BLaER1 (cell line): ENCODE measurements at regions not wholly inside any gene's neighbourhood (a gene's known extent, or its start where the extent isn't known, plus 50 kb on each side); places are given as distances from the start of the nearest gene placed in this dataset.
"Not testable (repeated sequence)": the region's sequence is repeated elsewhere in the genome, so short reads cannot be mapped to it uniquely, and the experiment has no call there.

Experiments used
- H3K27ac ChIP-seq: shearing (Covaris generic); formaldehyde crosslinking; 2 replicates; pipeline ENCODE4 v1.8.1; 2022
- H3K27me3 ChIP-seq: shearing (Covaris generic); formaldehyde crosslinking; 2 replicates; pipeline ENCODE4 v1.8.1; 2022
- H3K36me3 ChIP-seq: shearing (Covaris generic); formaldehyde crosslinking; 2 replicates; pipeline ENCODE4 v1.8.1; 2022
- H3K4me1 ChIP-seq: shearing (Covaris generic); formaldehyde crosslinking; 2 replicates; pipeline ENCODE4 v1.8.1; 2022
- H3K4me2 ChIP-seq: shearing (Covaris generic); formaldehyde crosslinking; 2 replicates; pipeline ENCODE4 v1.8.1; 2022
- H3K4me3 ChIP-seq: shearing (Covaris generic); formaldehyde crosslinking; 2 replicates; pipeline ENCODE4 v1.8.1; 2022
- H3K9ac ChIP-seq: shearing (Covaris generic); formaldehyde crosslinking; 2 replicates; pipeline ENCODE4 v1.8.1; 2022
- H3K9me3 ChIP-seq: shearing (Covaris generic); formaldehyde crosslinking; 2 replicates; pipeline ENCODE4 v1.8.1; 2022
- H4K20me1 ChIP-seq: shearing (Covaris generic); formaldehyde crosslinking; 2 replicates; pipeline ENCODE4 v1.8.1; 2022
- Cebpa-rat ChIP-seq: shearing (Covaris generic); IDR thresholded peaks from 2 replicates; pipeline ENCODE4 v1.8.1; 2022

DNA sequence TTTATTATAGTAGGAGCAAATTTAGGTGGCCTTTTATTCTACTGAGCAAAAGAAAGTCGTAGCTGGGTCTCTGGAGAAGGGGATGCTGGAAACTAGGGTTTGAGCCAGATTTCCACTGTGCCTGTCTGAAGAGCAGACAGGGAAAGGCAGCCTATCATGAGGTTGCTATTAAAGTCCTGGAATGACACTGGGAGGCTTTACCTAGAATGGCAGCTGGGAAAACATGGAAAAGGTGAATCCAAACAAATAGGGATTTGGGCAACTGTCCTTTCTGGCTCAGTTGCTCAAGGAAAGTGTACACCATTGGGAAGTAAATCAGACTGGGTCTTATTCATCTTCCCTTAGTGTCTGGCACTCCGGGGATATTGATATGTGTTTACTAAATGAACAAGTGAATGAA is 154.6 kb downstream of the MTX2 start:
- Histone ChIP-seq H3K4me1 (no peaks in the 10 kb centered on the region), H3K4me3 (no peak overlapping the region), H3K9me3 (no peaks in the 10 kb centered on the region), H3K27ac (no peak overlapping the region), H3K4me2 (no peak overlapping the region), H3K36me3 (no peaks in the 10 kb centered on the region), H3K9ac (no peak overlapping the region), H4K20me1 (no peaks in the 10 kb centered on the region), H3K27me3 (no peaks in the 10 kb centered on the region)
- TF ChIP-seq Cebpa-rat = no peak

DNA sequence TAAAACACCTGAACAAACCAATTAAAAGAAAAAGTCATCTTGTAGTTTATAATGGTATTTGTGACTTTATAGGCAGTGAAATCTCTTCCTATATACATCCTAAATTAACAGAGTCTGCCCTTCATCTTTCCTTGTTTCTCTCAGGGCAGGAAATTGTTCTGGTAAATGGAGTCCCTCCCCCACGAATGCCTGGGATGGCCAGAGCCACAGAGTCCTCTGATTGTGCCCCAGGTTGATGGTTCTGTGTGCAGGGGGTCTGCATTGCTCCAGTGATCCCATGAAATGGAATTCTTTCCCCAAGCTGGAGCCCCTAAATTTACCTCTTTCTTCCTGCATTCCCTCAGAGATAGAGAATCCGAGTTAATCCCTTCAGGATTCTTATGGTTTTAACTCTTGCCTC is 155.5 kb downstream of the MTX2 start:
- no peak overlapping the region for H3K9ac ChIP-seq
- no peak overlapping the region for H3K4me2 ChIP-seq
- H3K36me3 ChIP-seq = no peaks in the 10 kb centered on the region
- no peak for TF ChIP-seq Cebpa-rat
- no peaks in the 10 kb centered on the region for H3K9me3 ChIP-seq
- H3K4me3 ChIP-seq = no peak overlapping the region
- no peak overlapping the region for H3K27ac ChIP-seq
- no peaks in the 10 kb centered on the region for H3K4me1 ChIP-seq
- H4K20me1 ChIP-seq = no peaks in the 10 kb centered on the region
- no peaks in the 10 kb centered on the region for H3K27me3 ChIP-seq

DNA sequence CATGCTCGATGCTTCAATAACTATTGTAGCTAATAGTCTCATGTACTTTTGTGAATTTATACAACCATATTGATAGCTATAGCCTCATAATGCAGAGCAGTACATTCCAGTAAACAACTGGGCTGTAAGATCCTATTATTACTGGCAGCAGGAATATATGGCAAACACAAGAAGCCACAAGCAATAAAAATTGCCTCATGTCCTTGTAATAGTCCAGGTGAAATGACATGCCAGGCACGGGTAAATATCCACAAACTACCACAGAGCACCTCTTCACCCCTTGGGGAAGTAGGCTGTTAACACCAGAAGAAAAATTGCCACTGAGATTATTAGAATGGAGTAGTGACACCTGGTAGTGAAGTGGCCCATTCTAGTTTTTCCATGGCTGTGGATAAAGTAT is 158.3 kb downstream of the MTX2 start:
- Histone ChIP-seq H3K4me3 (no peak overlapping the region), H4K20me1 (no peaks in the 10 kb centered on the region), H3K27me3 (no peaks in the 10 kb centered on the region), H3K4me2 (no peak overlapping the region), H3K36me3 (no peaks in the 10 kb centered on the region), H3K9ac (no peak overlapping the region), H3K9me3 (no peaks in the 10 kb centered on the region), H3K4me1 (no peaks in the 10 kb centered on the region), H3K27ac (no peak overlapping the region)
- TF ChIP-seq Cebpa-rat = no peak

DNA sequence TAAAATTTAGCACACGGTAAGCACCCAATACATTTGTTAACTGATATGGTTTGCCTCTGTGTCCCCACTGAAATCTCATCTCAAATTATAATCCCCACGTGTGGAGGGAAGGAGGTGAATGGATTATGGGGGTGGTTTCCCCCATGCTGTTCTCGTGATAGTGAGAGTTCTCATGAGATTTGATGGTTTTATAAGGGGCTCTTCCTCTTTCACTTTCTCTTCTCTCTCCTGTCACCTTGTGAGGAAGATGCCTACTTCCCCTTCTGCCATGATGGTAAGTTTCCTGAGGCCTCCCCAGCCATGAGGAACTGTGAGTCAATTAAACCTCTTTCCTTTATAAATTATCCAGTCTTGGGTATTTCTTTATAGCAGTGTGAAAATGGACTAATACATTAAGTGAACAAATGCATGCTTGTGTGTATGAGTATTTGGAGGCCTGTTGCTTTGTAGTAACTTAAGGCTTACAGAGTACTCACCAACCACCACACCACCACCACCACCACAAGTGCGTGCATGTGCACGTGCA is 159.8 kb downstream of the MTX2 start:
- H3K9me3 ChIP-seq, H3K36me3 ChIP-seq, H4K20me1 ChIP-seq, H3K27me3 ChIP-seq, H3K4me1 ChIP-seq, H3K4me3 ChIP-seq, H3K4me2 ChIP-seq, H3K9ac ChIP-seq, H3K27ac ChIP-seq: not testable (repeated sequence)

DNA sequence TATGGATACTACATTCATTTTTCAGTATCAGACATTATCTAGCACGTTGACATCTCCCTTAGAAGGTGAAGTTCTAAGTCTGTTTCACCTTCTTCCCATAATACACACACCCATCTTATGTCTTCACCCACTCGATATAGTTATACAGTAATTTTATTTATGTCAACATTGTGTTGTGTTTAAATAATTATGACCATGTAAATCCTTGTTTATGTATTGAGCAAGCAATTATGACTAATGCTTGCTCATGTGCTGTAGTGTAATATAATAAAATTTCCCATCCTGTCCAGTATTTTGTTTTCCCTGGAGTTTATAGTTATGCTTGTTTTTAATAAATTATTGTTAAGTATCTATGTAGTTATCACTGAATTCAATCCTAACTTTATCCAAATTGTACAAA is 163.2 kb downstream of the MTX2 start:
- H3K4me2 ChIP-seq = no peak overlapping the region
- no peaks in the 10 kb centered on the region for H3K4me1 ChIP-seq
- TF ChIP-seq Cebpa-rat = no peak

GRCh38 chr2:176435729-176436128 is 166.5 kb downstream of the MTX2 start:
- Histone ChIP-seq H3K36me3 (no peaks in the 10 kb centered on the region), H3K9ac (no peak overlapping the region), H3K4me3 (no peak overlapping the region), H3K27ac (no peak overlapping the region), H4K20me1 (no peaks in the 10 kb centered on the region), H3K4me2 (no peak overlapping the region), H3K4me1 (no peaks in the 10 kb centered on the region), H3K9me3 (peaks cover 4% of the 10 kb centered on the region; the same call in 1 of the 2 replicates), H3K27me3 (no peaks in the 10 kb centered on the region)
- no peak for TF ChIP-seq Cebpa-rat

More for the DNA sequence above, 163.2 kb downstream of the MTX2 start:
- Histone ChIP-seq H3K27ac (no peak overlapping the region), H3K9ac (no peak overlapping the region), H3K9me3 (peaks cover 4% of the 10 kb centered on the region; the same call in 1 of the 2 replicates), H3K36me3 (no peaks in the 10 kb centered on the region), H3K27me3 (no peaks in the 10 kb centered on the region), H3K4me3 (no peak overlapping the region), H4K20me1 (no peaks in the 10 kb centered on the region)

DNA sequence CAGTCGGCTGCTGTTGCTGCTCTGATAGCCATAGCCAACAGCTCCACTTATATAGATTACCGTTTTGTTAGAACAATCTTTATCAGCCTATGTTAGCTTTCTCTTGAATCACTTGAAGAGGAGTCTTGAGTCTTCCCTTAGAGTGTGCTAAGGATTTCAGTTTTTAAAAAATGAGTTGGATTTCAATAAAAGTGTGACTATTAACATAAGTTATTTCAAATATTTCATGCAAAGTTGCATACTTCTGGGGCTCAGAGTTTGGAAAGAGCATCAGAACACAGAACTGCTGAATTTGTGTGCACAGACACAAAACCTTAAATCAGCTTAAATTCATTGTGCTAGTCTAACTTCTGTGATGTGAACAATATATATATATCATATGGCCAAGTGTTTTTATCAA is 174.7 kb downstream of the MTX2 start:
- Histone ChIP-seq H4K20me1 (no peaks in the 10 kb centered on the region), H3K4me3 (no peak overlapping the region), H3K36me3 (no peaks in the 10 kb centered on the region), H3K4me2 (no peak overlapping the region), H3K27me3 (no peaks in the 10 kb centered on the region), H3K9me3 (no peaks in the 10 kb centered on the region), H3K27ac (no peak overlapping the region), H3K9ac (no peak overlapping the region), H3K4me1 (peaks cover 7% of the 10 kb centered on the region; the same call in 1 of the 2 replicates)
- no peak for TF ChIP-seq Cebpa-rat

GRCh38 chr2:176445956-176446355 is 176.7 kb downstream of the MTX2 start:
- Histone ChIP-seq H3K4me3 (no peak overlapping the region), H3K4me1 (peaks cover 7% of the 10 kb centered on the region; the same call in 1 of the 2 replicates), H3K27me3 (no peaks in the 10 kb centered on the region), H3K9ac (no peak overlapping the region), H3K4me2 (no peak overlapping the region), H3K9me3 (no peaks in the 10 kb centered on the region), H3K36me3 (no peaks in the 10 kb centered on the region), H4K20me1 (no peaks in the 10 kb centered on the region), H3K27ac (no peak overlapping the region)
- no peak for TF ChIP-seq Cebpa-rat

DNA sequence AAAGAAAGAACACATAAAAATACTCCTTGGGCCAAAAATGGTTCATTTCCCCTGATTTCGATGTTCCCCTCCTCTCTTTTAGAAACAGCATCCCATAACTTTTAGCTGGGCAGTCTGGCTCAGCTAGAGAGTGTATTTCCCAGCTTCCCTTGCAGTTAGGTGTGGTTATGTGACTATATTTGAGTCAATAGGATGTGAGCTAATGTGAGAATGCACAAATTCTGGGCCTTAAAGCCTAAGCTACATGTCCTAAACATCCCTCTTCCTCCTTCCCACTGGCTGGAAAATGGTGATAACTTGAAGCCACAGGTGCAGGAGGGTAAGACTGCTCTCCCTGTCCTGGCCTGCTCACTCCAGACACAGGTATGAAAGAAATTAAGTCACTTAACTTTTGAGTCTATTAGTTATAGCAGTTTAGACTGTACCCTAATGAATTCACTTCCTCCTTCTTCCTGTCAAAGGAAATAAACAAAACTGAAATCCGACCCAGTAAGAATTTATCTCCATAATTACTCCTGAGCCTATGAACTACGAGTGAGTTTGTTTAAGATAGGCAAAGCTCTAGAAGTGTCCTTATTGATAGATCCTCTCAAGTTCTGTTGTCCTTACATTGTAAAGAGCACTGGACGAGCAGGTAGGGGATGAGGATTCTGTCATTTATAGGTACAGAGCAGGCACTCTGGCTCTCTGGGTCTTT is 177.6 kb downstream of the MTX2 start:
- Histone ChIP-seq H3K27ac (no peak overlapping the region), H3K9me3 (no peaks in the 10 kb centered on the region), H3K36me3 (no peaks in the 10 kb centered on the region), H3K4me2 (peak overlapping the region; percentile 16), H4K20me1 (no peaks in the 10 kb centered on the region), H3K27me3 (no peaks in the 10 kb centered on the region), H3K4me3 (no peak overlapping the region), H3K4me1 (peaks cover 7% of the 10 kb centered on the region; the same call in 1 of the 2 replicates), H3K9ac (no peak overlapping the region)
- TF ChIP-seq Cebpa-rat = no peak

DNA sequence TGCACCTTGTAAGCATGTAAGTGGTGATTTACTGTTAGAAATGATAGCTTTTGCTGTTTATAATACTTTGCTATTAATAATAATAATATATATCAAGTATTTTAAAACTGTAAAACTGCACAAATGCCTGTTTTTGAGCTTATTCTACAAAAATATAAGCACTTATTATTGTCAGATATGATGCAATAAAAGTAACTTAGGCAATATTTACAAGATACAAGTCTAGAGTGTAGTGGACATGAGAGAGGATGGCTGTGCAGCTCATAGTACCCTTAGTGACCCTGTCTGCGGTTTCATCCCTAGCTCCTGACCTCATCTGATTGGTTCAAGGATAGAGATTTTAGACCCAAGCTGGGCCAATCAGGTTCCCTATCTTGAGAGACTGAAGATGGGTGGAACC is 178.4 kb downstream of the MTX2 start:
- Histone ChIP-seq H3K4me3 (no peak overlapping the region), H4K20me1 (no peaks in the 10 kb centered on the region), H3K27ac (no peak overlapping the region), H3K27me3 (no peaks in the 10 kb centered on the region), H3K36me3 (no peaks in the 10 kb centered on the region), H3K4me1 (peaks cover 7% of the 10 kb centered on the region; the same call in 1 of the 2 replicates), H3K9me3 (no peaks in the 10 kb centered on the region), H3K4me2 (no peak overlapping the region), H3K9ac (no peak overlapping the region)
- no peak for TF ChIP-seq Cebpa-rat
